ENCODE measurements at regions not wholly inside any gene's neighbourhood (a gene's known extent, or its start where the extent isn't known, plus 50 kb on each side); places are given as distances from the start of the nearest gene placed in this dataset.

GRCh38 chr10:53403688-53404087, 631.1 kb upstream of the MBL2 start:
- WGBS (ENCODE audit: extremely low coverage, insufficient read length, low lambda C conversion rate), result no CpG with 5 or more reads among the region's 4 CpGs

More at GRCh38 chr10:53403688-53404087, 631.1 kb upstream of the MBL2 start:
- Histone ChIP-seq H3K23ac (ENCODE audit: insufficient read length, low read depth, low read length) (no peak overlapping the region), H3K23me2 (ENCODE audit: insufficient read length, low read depth, low read length, poor library complexity, severe bottlenecking) (no peaks in the 10 kb centered on the region), H3K14ac (ENCODE audit: insufficient read depth, low read length) (no peak overlapping the region), H3K79me1 (ENCODE audit: insufficient read depth, low read depth, low read length, poor library complexity, severe bottlenecking) (no peaks in the 10 kb centered on the region), H2BK20ac (ENCODE audit: low read depth, low read length, poor library complexity, severe bottlenecking) (no peak overlapping the region), H3K4me1 (ENCODE audit: insufficient read depth, low read length) (peaks cover 3% of the 10 kb centered on the region), H3K27ac (ENCODE audit: insufficient read length, low read depth, low read length) (no peak overlapping the region), H3K4ac (ENCODE audit: low read depth, low read length) (no peak overlapping the region), H4K5ac (ENCODE audit: insufficient read length, low read depth, low read length) (no peak overlapping the region), H2AK5ac (ENCODE audit: insufficient read length, low read length) (no peak overlapping the region), H3K4me2 (ENCODE audit: insufficient read depth, insufficient read length, low read length) (no peak overlapping the region), H3K56ac (ENCODE audit: insufficient read length, low read depth, low read length) (no peak overlapping the region), H3K9ac (ENCODE audit: extremely low read depth, insufficient read length, low read length) (no peak overlapping the region), H2BK12ac (ENCODE audit: insufficient read length, low read depth, low read length) (no peak overlapping the region), H3K18ac (ENCODE audit: insufficient read length, low read depth, low read length) (no peak overlapping the region), H4K8ac (replicated peaks; ENCODE audit: insufficient read length, low read depth, low read length) (no peak overlapping the region), H2BK15ac (ENCODE audit: low read depth, low read length) (no peak overlapping the region), H2BK120ac (ENCODE audit: low read depth, low read length, poor library complexity, severe bottlenecking) (no peak overlapping the region), H3K9me3 (ENCODE audit: control insufficient read depth, low read depth, low read length) (no peaks in the 10 kb centered on the region), H3K27me3 (ENCODE audit: insufficient read depth, low read length) (no peaks in the 10 kb centered on the region), H3K79me2 (ENCODE audit: insufficient read depth, low read length) (no peaks in the 10 kb centered on the region), H4K91ac (ENCODE audit: insufficient read length, low read depth, low read length) (no peak overlapping the region), H3T11ph (ENCODE audit: low read length) (no peak overlapping the region), H2BK5ac (ENCODE audit: insufficient read length, low read length) (no peak overlapping the region), H4K20me1 (ENCODE audit: control insufficient read depth, insufficient read depth, insufficient read length) (no peaks in the 10 kb centered on the region), H2AFZ (ENCODE audit: low read length) (no peak overlapping the region)
- DNase-seq, result no peak
- H3K4me3 Mint-ChIP-seq, result no peak overlapping the region
- H3K9me3 Mint-ChIP-seq, result peaks cover 4 to 9% of the 10 kb centered on the region in 2 experiments; a peak in 4 of 5 replicates
- no peak overlapping the region for H3K27ac Mint-ChIP-seq
- no peak for TF ChIP-seq CTCF (conservative IDR thresholded peaks at IDR 0.05)
- no peaks in the 10 kb centered on the region; the same call in 1 of the 2 replicates for H3K27me3 Mint-ChIP-seq (ENCODE audit: low read depth)
- H3K4me1 Mint-ChIP-seq, result peaks cover 8 to 10% of the 10 kb centered on the region in 2 experiments
- peaks cover 6 to 13% (median 9%) of the 10 kb centered on the region in 3 experiments for H3K36me3 Mint-ChIP-seq (ENCODE audit: insufficient read depth in 1 of 3, low read depth in 3 of 3)
